Uterus (tissue), 3 donors: ENCODE measurements at regions not wholly inside any gene's neighbourhood (a gene's known extent, or its start where the extent isn't known, plus 50 kb on each side); places are given as distances from the start of the nearest gene placed in this dataset.
A peak's percentile ranks its signal among the peaks of the same experiment; 100 is the strongest.

ENCODE experiments used
- DNase-seq, 2 donors: peaks; one replicate each; pipeline ENCODE4 v3.0.0-alpha.2; 2019 to 2020
- H3K27ac ChIP-seq, 2 donors: fragments of 200-600 bp; sonication (generic); 1 replicate in 1 of 2; 2 replicates in 1 of 2; pipeline ENCODE4 v1.5.1; 2016 to 2018
- H3K27me3 ChIP-seq, 2 donors: fragments of 200-600 bp; sonication (generic); one replicate each; pipeline ENCODE4 v1.5.1; 2018 to 2019; ENCODE audit warnings: control low read depth in 1 of 2
- H3K36me3 ChIP-seq, 2 donors: fragments of 200-600 bp; sonication (generic); one replicate each; pipeline ENCODE4 v1.5.1; 2019; ENCODE audit warnings: control low read depth in 1 of 2
- H3K4me1 ChIP-seq, 2 donors: fragments of 200-600 bp; sonication (generic); one replicate each; pipeline ENCODE4 v1.5.1; 2018 to 2019; ENCODE audit warnings: control low read depth in 1 of 2
- H3K4me3 ChIP-seq, 2 donors: fragments of 200-600 bp; sonication (generic); 1 replicate in 1 of 2; 2 replicates in 1 of 2; pipeline ENCODE4 v1.5.1; 2018 to 2019; ENCODE audit warnings: mild to moderate bottlenecking in 1 of 2
- H3K9me3 ChIP-seq, 2 donors: fragments of 200-600 bp; sonication (generic); one replicate each; pipeline ENCODE4 v1.5.1; 2019; ENCODE audit warnings: control low read depth in 1 of 2
- POLR2A ChIP-seq, 2 donors: fragments of 450-650 bp; IDR thresholded peaks; one replicate each; pipeline ENCODE4 v1.6.1; 2016; ENCODE audit warnings: antibody characterized with exemption in 2 of 2, mild to moderate bottlenecking in 1 of 2, moderate library complexity in 1 of 2
- intact Hi-C: fragments of 100-400 bp; cut with DNase I; formaldehyde crosslinking; loops from one replicate; pipeline ENCODE4 v1.15.1; 2023; ENCODE audit warnings: low total_unique reads
- TF ChIP-seq, protein P1 (sequence below), 4 experiments: fragments of 200-600 bp in 2 of 4; fragments of 450-650 bp in 2 of 4; sonication (generic) in 2 of 4; IDR thresholded peaks; one replicate each; pipeline ENCODE4 v1.5.1; 2016 to 2019; ENCODE audit warnings: antibody characterized with exemption in 4 of 4, mild to moderate bottlenecking in 2 of 4, moderate library complexity in 1 of 4
- donor health status: DM: yes; HTN: yes; CAD: no.

DNA sequence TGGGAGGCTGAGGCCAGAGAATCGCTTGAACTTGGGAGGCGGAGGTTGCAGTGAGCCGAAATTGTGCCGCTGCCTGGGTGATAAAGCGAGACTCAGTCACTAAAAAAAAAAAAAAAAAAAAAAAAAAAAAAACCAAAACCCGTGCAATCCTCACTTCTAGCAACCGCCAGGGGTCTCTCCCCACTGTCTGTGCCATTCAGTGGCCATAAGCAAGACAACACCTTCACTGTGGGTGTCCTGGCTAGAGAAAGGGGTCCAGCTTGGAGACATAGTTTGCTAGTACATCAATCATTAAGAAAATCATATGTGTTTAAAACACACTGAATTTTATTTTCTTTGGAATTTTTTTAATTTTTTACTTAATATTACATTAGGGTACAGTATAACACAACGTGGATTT, 68.2 kb downstream of the RASL11A start:
- TF ChIP-seq, protein P1, sequence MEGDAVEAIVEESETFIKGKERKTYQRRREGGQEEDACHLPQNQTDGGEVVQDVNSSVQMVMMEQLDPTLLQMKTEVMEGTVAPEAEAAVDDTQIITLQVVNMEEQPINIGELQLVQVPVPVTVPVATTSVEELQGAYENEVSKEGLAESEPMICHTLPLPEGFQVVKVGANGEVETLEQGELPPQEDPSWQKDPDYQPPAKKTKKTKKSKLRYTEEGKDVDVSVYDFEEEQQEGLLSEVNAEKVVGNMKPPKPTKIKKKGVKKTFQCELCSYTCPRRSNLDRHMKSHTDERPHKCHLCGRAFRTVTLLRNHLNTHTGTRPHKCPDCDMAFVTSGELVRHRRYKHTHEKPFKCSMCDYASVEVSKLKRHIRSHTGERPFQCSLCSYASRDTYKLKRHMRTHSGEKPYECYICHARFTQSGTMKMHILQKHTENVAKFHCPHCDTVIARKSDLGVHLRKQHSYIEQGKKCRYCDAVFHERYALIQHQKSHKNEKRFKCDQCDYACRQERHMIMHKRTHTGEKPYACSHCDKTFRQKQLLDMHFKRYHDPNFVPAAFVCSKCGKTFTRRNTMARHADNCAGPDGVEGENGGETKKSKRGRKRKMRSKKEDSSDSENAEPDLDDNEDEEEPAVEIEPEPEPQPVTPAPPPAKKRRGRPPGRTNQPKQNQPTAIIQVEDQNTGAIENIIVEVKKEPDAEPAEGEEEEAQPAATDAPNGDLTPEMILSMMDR (IDR thresholded peaks at IDR 0.05): no peak
- no peak for TF ChIP-seq POLR2A (IDR thresholded peaks at IDR 0.05)
- DNase-seq: no peak
- Histone ChIP-seq H3K36me3 (no peaks in the 10 kb centered on the region), H3K27me3 (no peaks in the 10 kb centered on the region), H3K4me1 (no peaks in the 10 kb centered on the region), H3K4me3 (no peak overlapping the region), H3K9me3 (no peaks in the 10 kb centered on the region), H3K27ac (no peak overlapping the region)
- intact Hi-C loops: no loop called here

DNA sequence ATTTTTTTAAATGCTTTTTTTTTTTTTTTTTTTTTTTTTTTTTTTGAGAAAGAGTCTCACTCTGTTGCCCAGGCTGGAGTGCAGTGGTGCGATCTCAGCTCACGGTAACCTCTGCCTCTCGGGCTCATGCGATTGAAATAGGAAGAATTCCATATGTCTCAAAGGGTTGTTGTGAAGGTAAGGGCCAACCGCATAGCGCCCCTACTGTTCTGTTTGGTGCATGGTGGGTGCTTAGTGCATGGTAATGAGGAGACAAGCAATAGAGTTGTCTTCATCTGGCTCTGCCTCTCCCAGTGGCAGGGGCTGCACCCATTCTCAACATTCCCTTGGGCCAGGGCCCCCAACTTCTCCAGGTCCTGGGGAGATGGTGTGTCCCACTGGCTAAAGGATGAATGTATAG, 68.7 kb downstream of the RASL11A start:
- no peaks in the 10 kb centered on the region for H3K36me3 ChIP-seq
- no peaks in the 10 kb centered on the region for H3K9me3 ChIP-seq
- H3K27ac ChIP-seq: no peak overlapping the region
- intact Hi-C loops: no loop called here
- no peak for TF ChIP-seq POLR2A (IDR thresholded peaks at IDR 0.05)
- TF ChIP-seq, protein P1 (IDR thresholded peaks at IDR 0.05): peak in 1 of 4 experiments; percentile 14
- H3K4me3 ChIP-seq: no peak overlapping the region
- no peaks in the 10 kb centered on the region for H3K4me1 ChIP-seq
- DNase-seq: no peak
- no peaks in the 10 kb centered on the region for H3K27me3 ChIP-seq

DNA sequence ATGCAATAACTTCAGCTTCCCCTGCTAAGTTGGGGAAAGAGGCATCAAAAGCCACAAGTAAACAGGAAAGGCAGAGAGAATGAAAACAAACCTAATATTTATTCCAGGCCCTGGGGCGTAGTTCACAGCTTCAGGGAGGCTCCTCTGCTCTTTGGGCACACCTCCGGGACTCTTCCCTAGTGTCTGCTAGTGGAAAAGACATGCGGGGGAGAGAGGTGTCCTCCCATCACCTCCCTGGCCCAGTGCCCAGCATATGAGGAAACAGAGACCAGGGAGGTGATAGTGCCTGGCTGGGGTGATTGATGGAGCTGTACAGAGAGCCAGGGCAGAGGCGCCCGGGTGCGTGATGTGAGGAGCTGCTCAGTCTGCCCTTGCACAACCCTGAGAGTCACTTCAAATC, 71.0 kb downstream of the RASL11A start:
- no peak overlapping the region for H3K4me3 ChIP-seq
- intact Hi-C loops: no loop called here
- DNase-seq: peak; percentile 30 to 54
- H3K36me3 ChIP-seq: no peaks in the 10 kb centered on the region
- H3K27ac ChIP-seq: no peak overlapping the region
- H3K27me3 ChIP-seq: no peaks in the 10 kb centered on the region
- no peak for TF ChIP-seq POLR2A (IDR thresholded peaks at IDR 0.05)
- TF ChIP-seq, protein P1 (IDR thresholded peaks at IDR 0.05): no peak
- H3K9me3 ChIP-seq: no peaks in the 10 kb centered on the region
- no peaks in the 10 kb centered on the region for H3K4me1 ChIP-seq

- DNase-seq: no peak
- no peaks in the 10 kb centered on the region for H3K36me3 ChIP-seq
- H3K27ac ChIP-seq: no peak overlapping the region
- intact Hi-C loops: no loop called here
- TF ChIP-seq, protein P1 (IDR thresholded peaks at IDR 0.05): no peak
- TF ChIP-seq POLR2A (IDR thresholded peaks at IDR 0.05): no peak
- H3K4me3 ChIP-seq: no peak overlapping the region
- no peaks in the 10 kb centered on the region for H3K27me3 ChIP-seq
- no peaks in the 10 kb centered on the region for H3K9me3 ChIP-seq
- no peaks in the 10 kb centered on the region for H3K4me1 ChIP-seq
Measured at GRCh38 chr13:27347211-27347772, 76.7 kb downstream of the RASL11A start.

DNA sequence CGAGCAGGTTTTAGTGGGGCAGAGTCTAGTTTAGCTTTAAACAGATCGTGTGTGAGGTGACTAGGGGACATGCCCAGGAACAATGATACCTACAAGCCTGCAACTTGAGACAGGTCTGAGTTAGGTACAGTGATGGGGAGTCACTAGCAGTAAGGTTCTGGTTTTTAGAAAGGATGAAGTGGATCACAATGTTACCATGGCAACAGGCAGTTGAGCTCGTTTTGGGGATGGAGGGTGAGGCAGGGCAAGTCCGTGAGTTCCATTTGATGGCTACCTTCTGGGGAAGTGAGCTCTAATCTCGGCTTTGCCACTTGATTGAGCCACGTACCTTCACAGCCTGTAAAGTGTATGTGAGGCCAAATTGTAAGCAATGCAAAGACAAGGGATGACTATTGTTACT, 76.0 kb upstream of the GTF3A start:
- intact Hi-C loops: no loop called here
- Histone ChIP-seq H3K27ac (no peak overlapping the region), H3K36me3 (no peaks in the 10 kb centered on the region), H3K4me1 (no peaks in the 10 kb centered on the region), H3K27me3 (no peaks in the 10 kb centered on the region), H3K4me3 (no peak overlapping the region), H3K9me3 (no peaks in the 10 kb centered on the region)
- TF ChIP-seq, protein P1 (IDR thresholded peaks at IDR 0.05): no peak
- TF ChIP-seq POLR2A (IDR thresholded peaks at IDR 0.05): no peak
- no peak for DNase-seq
